ENCODE measurements at regions not wholly inside any gene's neighbourhood (a gene's known extent, or its start where the extent isn't known, plus 50 kb on each side); places are given as distances from the start of the nearest gene placed in this dataset.

GRCh38 chr11:70606248-70606950 is 208.1 kb downstream of the CTTN start:
- CTCF ChIA-PET = no interaction called here
- Histone ChIP-seq H3K4me3 (replicated peaks in 1 of 2; ENCODE audit: low read depth in 1 of 2, low read length in 2 of 2) (no peak overlapping the region), H4K20me1 (ENCODE audit: insufficient read depth) (no peaks in the 10 kb centered on the region), H3K27me3 (ENCODE audit: insufficient read depth, low read length) (no peaks in the 10 kb centered on the region), H3K9me2 (ENCODE audit: insufficient read depth) (no peaks in the 10 kb centered on the region), H3K27ac (ENCODE audit: low read depth, low read length) (no peak overlapping the region), H3K4me2 (ENCODE audit: low read length) (no peak overlapping the region), H3K79me2 (ENCODE audit: insufficient read depth, low read length) (no peaks in the 10 kb centered on the region), H3K9me3 (ENCODE audit: control insufficient read depth in 1 of 2, insufficient read depth in 1 of 2, low read depth in 1 of 2, low read length in 2 of 2) (no peaks in the 10 kb centered on the region), H3K4me1 (ENCODE audit: control insufficient read depth in 1 of 2, insufficient read depth in 2 of 2, low read length in 2 of 2) (no peaks in the 10 kb centered on the region), H2AFZ (ENCODE audit: low read depth, low read length, poor library complexity, severe bottlenecking) (no peak overlapping the region), H3K36me3 (ENCODE audit: control insufficient read depth in 1 of 2, insufficient read depth in 2 of 2, low read length in 2 of 2) (no peaks in the 10 kb centered on the region), H3K9ac (ENCODE audit: low read length) (no peak overlapping the region)
- TF ChIP-seq EGR1 (IDR thresholded peaks at IDR 0.05; ENCODE audit: low read depth) (no peak), SIN3A (IDR thresholded peaks at IDR 0.05; ENCODE audit: low read depth) (no peak), CBX3 (IDR thresholded peaks at IDR 0.05; ENCODE audit: low read depth) (no peak), EZH2 (IDR thresholded peaks at IDR 0.05) (no peak), SRF (IDR thresholded peaks at IDR 0.05; ENCODE audit: low read depth) (no peak), ZNF274 (IDR thresholded peaks at IDR 0.05; ENCODE audit: low read depth, low read length) (no peak), EZH2phosphoT487 (IDR thresholded peaks at IDR 0.05; ENCODE audit: borderline replicate concordance) (no peak), CTCF (IDR thresholded peaks at IDR 0.05 in 2 of 3, conservative IDR thresholded peaks at IDR 0.05 in 1 of 3; ENCODE audit: borderline replicate concordance in 1 of 3, insufficient read depth in 1 of 3, low read depth in 2 of 3, low read length in 2 of 3) (no peak), RAD21 (IDR thresholded peaks at IDR 0.05; ENCODE audit: low read depth) (no peak), JUND (IDR thresholded peaks at IDR 0.05) (no peak), CEBPB (IDR thresholded peaks at IDR 0.05; ENCODE audit: low read depth) (no peak), POLR2A (IDR thresholded peaks at IDR 0.05; ENCODE audit: borderline replicate concordance, extremely low read depth, insufficient read depth, insufficient read length) (no peak), ATF3 (IDR thresholded peaks at IDR 0.05) (no peak), TCF7L2 (IDR thresholded peaks at IDR 0.05; ENCODE audit: borderline replicate concordance, extremely low read depth, insufficient read depth, insufficient read length) (no peak), ZFX (IDR thresholded peaks at IDR 0.05) (no peak), POLR2AphosphoS5 (IDR thresholded peaks at IDR 0.05; ENCODE audit: low read depth, low read length) (no peak)
- TF ChIP-seq, protein P1, sequence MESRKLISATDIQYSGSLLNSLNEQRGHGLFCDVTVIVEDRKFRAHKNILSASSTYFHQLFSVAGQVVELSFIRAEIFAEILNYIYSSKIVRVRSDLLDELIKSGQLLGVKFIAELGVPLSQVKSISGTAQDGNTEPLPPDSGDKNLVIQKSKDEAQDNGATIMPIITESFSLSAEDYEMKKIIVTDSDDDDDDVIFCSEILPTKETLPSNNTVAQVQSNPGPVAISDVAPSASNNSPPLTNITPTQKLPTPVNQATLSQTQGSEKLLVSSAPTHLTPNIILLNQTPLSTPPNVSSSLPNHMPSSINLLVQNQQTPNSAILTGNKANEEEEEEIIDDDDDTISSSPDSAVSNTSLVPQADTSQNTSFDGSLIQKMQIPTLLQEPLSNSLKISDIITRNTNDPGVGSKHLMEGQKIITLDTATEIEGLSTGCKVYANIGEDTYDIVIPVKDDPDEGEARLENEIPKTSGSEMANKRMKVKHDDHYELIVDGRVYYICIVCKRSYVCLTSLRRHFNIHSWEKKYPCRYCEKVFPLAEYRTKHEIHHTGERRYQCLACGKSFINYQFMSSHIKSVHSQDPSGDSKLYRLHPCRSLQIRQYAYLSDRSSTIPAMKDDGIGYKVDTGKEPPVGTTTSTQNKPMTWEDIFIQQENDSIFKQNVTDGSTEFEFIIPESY (IDR thresholded peaks at IDR 0.05; ENCODE audit: extremely low read depth, insufficient replicate concordance, low read length) = no peak
- TF ChIP-seq, protein P2, sequence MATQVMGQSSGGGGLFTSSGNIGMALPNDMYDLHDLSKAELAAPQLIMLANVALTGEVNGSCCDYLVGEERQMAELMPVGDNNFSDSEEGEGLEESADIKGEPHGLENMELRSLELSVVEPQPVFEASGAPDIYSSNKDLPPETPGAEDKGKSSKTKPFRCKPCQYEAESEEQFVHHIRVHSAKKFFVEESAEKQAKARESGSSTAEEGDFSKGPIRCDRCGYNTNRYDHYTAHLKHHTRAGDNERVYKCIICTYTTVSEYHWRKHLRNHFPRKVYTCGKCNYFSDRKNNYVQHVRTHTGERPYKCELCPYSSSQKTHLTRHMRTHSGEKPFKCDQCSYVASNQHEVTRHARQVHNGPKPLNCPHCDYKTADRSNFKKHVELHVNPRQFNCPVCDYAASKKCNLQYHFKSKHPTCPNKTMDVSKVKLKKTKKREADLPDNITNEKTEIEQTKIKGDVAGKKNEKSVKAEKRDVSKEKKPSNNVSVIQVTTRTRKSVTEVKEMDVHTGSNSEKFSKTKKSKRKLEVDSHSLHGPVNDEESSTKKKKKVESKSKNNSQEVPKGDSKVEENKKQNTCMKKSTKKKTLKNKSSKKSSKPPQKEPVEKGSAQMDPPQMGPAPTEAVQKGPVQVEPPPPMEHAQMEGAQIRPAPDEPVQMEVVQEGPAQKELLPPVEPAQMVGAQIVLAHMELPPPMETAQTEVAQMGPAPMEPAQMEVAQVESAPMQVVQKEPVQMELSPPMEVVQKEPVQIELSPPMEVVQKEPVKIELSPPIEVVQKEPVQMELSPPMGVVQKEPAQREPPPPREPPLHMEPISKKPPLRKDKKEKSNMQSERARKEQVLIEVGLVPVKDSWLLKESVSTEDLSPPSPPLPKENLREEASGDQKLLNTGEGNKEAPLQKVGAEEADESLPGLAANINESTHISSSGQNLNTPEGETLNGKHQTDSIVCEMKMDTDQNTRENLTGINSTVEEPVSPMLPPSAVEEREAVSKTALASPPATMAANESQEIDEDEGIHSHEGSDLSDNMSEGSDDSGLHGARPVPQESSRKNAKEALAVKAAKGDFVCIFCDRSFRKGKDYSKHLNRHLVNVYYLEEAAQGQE (IDR thresholded peaks at IDR 0.05; ENCODE audit: low read depth) = no peak
- RAD21 ChIA-PET (ENCODE audit: low non-redundant PET in 1 of 2, low total read pairs in 2 of 2, uncharacterized antibody in 2 of 2, unreplicated experiment in 2 of 2) = no interaction called here
- BruUV-seq (replicated peaks) = no TSS peak
- intact Hi-C loops (cut with micrococcal nuclease) = no loop called here
- DNase-seq (ENCODE audit: low read depth, low spot score) = no peak
- ATAC-seq = no peak
- POLR2A ChIA-PET = no interaction called here
